Suppressor macrophage (primary cell): ENCODE measurements at regions not wholly inside any gene's neighbourhood (a gene's known extent, or its start where the extent isn't known, plus 50 kb on each side); places are given as distances from the start of the nearest gene placed in this dataset.

ENCODE experiments used
- DNase-seq, 4 experiments: peaks; one replicate each; pipeline ENCODE4 v3.0.0-alpha.2; 2020 to 2022

- no peak for DNase-seq
Observed at GRCh38 chr14:43981135-43981768, 525.8 kb downstream of the FSCB start.

- no peak for DNase-seq
Observed at GRCh38 chr14:43956741-43957140, 550.3 kb downstream of the FSCB start.

- DNase-seq = no peak
Observed at GRCh38 chr14:43949400-43949799, 557.7 kb downstream of the FSCB start.

GRCh38 chr14:43939836-43940235 is 567.2 kb downstream of the FSCB start:
- no peak for DNase-seq

- DNase-seq = no peak
Observed at GRCh38 chr14:43938588-43939281, 568.3 kb downstream of the FSCB start.

GRCh38 chr14:43937001-43937400 is 570.1 kb downstream of the FSCB start:
- DNase-seq = no peak

GRCh38 chr14:43934102-43934501 is 573.0 kb downstream of the FSCB start:
- DNase-seq = no peak

GRCh38 chr14:43914041-43914693 is 592.9 kb downstream of the FSCB start:
- no peak for DNase-seq

GRCh38 chr14:43903209-43903608 is 603.9 kb downstream of the FSCB start:
- DNase-seq = no peak

- DNase-seq = no peak
Observed at GRCh38 chr14:43901911-43902673, 605.0 kb downstream of the FSCB start.

GRCh38 chr14:43900173-43900655 is 606.9 kb downstream of the FSCB start:
- no peak for DNase-seq

GRCh38 chr14:43898687-43899086 is 608.4 kb downstream of the FSCB start:
- DNase-seq = no peak

- no peak for DNase-seq
Observed at GRCh38 chr14:43896044-43896443, 611.0 kb downstream of the FSCB start.

GRCh38 chr14:43894534-43894933 is 612.5 kb downstream of the FSCB start:
- peak; percentile 7 to 53 (median 26) for DNase-seq

- no peak for DNase-seq
Observed at GRCh38 chr14:43887523-43887922, 619.6 kb downstream of the FSCB start.

- DNase-seq = no peak
Observed at GRCh38 chr14:43877351-43877960, 629.6 kb downstream of the FSCB start.

- DNase-seq = no peak
Observed at GRCh38 chr14:43872752-43873655, 634.1 kb downstream of the FSCB start.

GRCh38 chr14:43872222-43872621 is 634.9 kb downstream of the FSCB start:
- no peak for DNase-seq

GRCh38 chr14:43858981-43859380 is 648.1 kb downstream of the FSCB start:
- DNase-seq = no peak

- DNase-seq = no peak
Observed at GRCh38 chr14:43855556-43855955, 651.5 kb downstream of the FSCB start.

GRCh38 chr14:43853541-43853940 is 653.5 kb downstream of the FSCB start:
- DNase-seq = no peak
